ENCODE measurements at regions not wholly inside any gene's neighbourhood (a gene's known extent, or its start where the extent isn't known, plus 50 kb on each side); places are given as distances from the start of the nearest gene placed in this dataset.

DNA sequence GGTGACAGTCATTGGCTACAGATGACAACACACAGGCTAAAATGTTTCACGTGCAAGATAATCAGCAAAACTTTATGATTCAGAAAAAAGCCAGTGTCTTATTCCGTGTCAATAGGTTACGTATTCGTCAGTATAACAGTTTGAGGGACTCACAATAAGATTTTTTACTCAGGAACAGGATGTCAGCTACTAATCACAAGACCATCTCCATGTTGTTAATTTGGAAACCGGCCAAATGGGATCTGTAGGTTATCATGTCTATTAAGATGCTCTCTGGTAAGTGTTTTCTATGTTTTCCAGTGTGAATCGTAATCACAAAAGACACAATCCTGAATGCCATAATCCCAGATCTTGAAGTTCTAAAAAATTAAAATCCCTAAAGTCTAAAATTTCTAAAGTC is 197.3 kb downstream of the ETV1 start:
- ATAC-seq (no peak), FAIRE-seq (no peak), DNase-seq (ENCODE audit: low read depth, low spot score) (no peak)
- Histone ChIP-seq H3K36me3 (ENCODE audit: control insufficient read depth in 2 of 2, insufficient read depth in 2 of 2, low read length in 1 of 2) (no peaks in the 10 kb centered on the region), H3K9me3 (replicated peaks; ENCODE audit: control insufficient read depth, insufficient read depth, low read length) (no peaks in the 10 kb centered on the region), H3K4me3 (no peak overlapping the region), H3K9ac (ENCODE audit: control insufficient read depth, insufficient read depth, low read length) (no peak overlapping the region), H3K4me2 (ENCODE audit: control insufficient read depth, insufficient read depth) (no peak overlapping the region), H3K79me2 (ENCODE audit: control insufficient read depth, insufficient read depth, low read length) (no peaks in the 10 kb centered on the region), H4K20me1 (ENCODE audit: control insufficient read depth, insufficient read depth) (no peaks in the 10 kb centered on the region), H3K27me3 (replicated peaks in 1 of 2; ENCODE audit: control insufficient read depth in 2 of 2, insufficient read depth in 2 of 2, low read length in 1 of 2) (no peaks in the 10 kb centered on the region), H2AFZ (ENCODE audit: control insufficient read depth, low read depth, low read length) (no peak overlapping the region), H3K4me1 (ENCODE audit: control insufficient read depth, insufficient read depth, low read length) (no peaks in the 10 kb centered on the region), H3K27ac (ENCODE audit: control insufficient read depth, insufficient read depth) (no peak overlapping the region)
- 16% methylated on average over 6 of the region's 6 CpGs for WGBS (ENCODE audit: insufficient coverage, insufficient replicate concordance, low lambda C conversion rate, missing lambda C conversion rate)
- CTCF ChIA-PET = no interaction called here
- intact Hi-C loops (cut with micrococcal nuclease; ENCODE audit: unreplicated experiment) (no loop called here), in situ Hi-C loops (cut with MboI) (no loop called here)
- no TSS peak for BruUV-seq (replicated peaks)
- SMC1A ChIA-PET (ENCODE audit: uncharacterized antibody, unreplicated experiment) = no interaction called here
- RAD21 ChIA-PET (ENCODE audit: unreplicated experiment) = no interaction called here
- TF ChIP-seq ASH2L (IDR thresholded peaks at IDR 0.05; ENCODE audit: borderline replicate concordance, low read depth) (no peak), SMC3 (IDR thresholded peaks at IDR 0.05; ENCODE audit: borderline replicate concordance, low read length) (no peak), CHD4 (IDR thresholded peaks at IDR 0.05) (no peak), WRNIP1 (IDR thresholded peaks at IDR 0.05; ENCODE audit: borderline replicate concordance, low read depth, low read length) (no peak), IRF4 (IDR thresholded peaks at IDR 0.05; ENCODE audit: low read depth, low read length) (no peak), SKIL (IDR thresholded peaks at IDR 0.05; ENCODE audit: low read depth, poor library complexity, severe bottlenecking) (no peak), REST (IDR thresholded peaks at IDR 0.05; ENCODE audit: low read depth, low read length) (no peak), ETV6 (conservative IDR thresholded peaks at IDR 0.05 in 1 of 2, IDR thresholded peaks at IDR 0.05 in 1 of 2; ENCODE audit: borderline replicate concordance in 1 of 2, low read depth in 1 of 2) (no peak)
- POLR2A ChIA-PET = no interaction called here

All from GM12878 (cell line).